Middle frontal gyrus (tissue), 1 donor: ENCODE measurements at regions not wholly inside any gene's neighbourhood (a gene's known extent, or its start where the extent isn't known, plus 50 kb on each side); places are given as distances from the start of the nearest gene placed in this dataset.
A peak's percentile ranks its signal among the peaks of the same experiment; 100 is the strongest.

Experiments
- DNase-seq: peaks from one replicate; pipeline ENCODE4 v3.0.0-alpha.2; 2015; ENCODE audit warnings: low spot score; ENCODE audit errors: extremely low spot score

GRCh38 chr3:150218841-150219240 lies 189.3 kb upstream of the TSC22D2 start:
- DNase-seq = no peak

- DNase-seq = no peak
These were observed 189.9 kb upstream of the TSC22D2 start for GRCh38 chr3:150218236-150218635.

- no peak for DNase-seq
These were observed 190.4 kb upstream of the TSC22D2 start for GRCh38 chr3:150217691-150218090.

GRCh38 chr3:150216866-150217600 lies 191.1 kb upstream of the TSC22D2 start:
- DNase-seq = no peak

GRCh38 chr3:150216041-150216811 lies 191.9 kb upstream of the TSC22D2 start:
- no peak for DNase-seq

- DNase-seq = no peak
These were observed 192.5 kb upstream of the TSC22D2 start for GRCh38 chr3:150215616-150216015.

- DNase-seq = no peak
These were observed 194.5 kb upstream of the TSC22D2 start for GRCh38 chr3:150213577-150213976.

- no peak for DNase-seq
These were observed 197.5 kb upstream of the TSC22D2 start for GRCh38 chr3:150210461-150211110.

GRCh38 chr3:150203273-150203672 lies 204.8 kb upstream of the TSC22D2 start:
- no peak for DNase-seq

- DNase-seq = no peak
These were observed 205.4 kb upstream of the TSC22D2 start for GRCh38 chr3:150202711-150203110.

- no peak for DNase-seq
These were observed 213.1 kb upstream of the TSC22D2 start for GRCh38 chr3:150194957-150195356.

- no peak for DNase-seq
These were observed 213.6 kb upstream of the TSC22D2 start for GRCh38 chr3:150194513-150194912.

GRCh38 chr3:150184426-150185071 lies 213.9 kb upstream of the PFN2 start:
- DNase-seq = no peak

GRCh38 chr3:150183678-150184425 lies 213.2 kb upstream of the PFN2 start:
- DNase-seq = peak; percentile 80

GRCh38 chr3:150180334-150180733 lies 209.6 kb upstream of the PFN2 start:
- DNase-seq = no peak

- no peak for DNase-seq
These were observed 208.6 kb upstream of the PFN2 start for GRCh38 chr3:150179330-150179729.

GRCh38 chr3:150177673-150178381 lies 207.1 kb upstream of the PFN2 start:
- DNase-seq = no peak

GRCh38 chr3:150174179-150174578 lies 203.5 kb upstream of the PFN2 start:
- DNase-seq = no peak

GRCh38 chr3:150172356-150172755 lies 201.7 kb upstream of the PFN2 start:
- DNase-seq = no peak

GRCh38 chr3:150170852-150171520 lies 200.3 kb upstream of the PFN2 start:
- peak; percentile 75 for DNase-seq
